TTC549 (cell line): ENCODE measurements at regions not wholly inside any gene's neighbourhood (a gene's known extent, or its start where the extent isn't known, plus 50 kb on each side); places are given as distances from the start of the nearest gene placed in this dataset.

ENCODE experiments used
- FAIRE-seq: peaks from 2 replicates; lab custom pipeline; 2012; peaks lifted over from hg19 to GRCh38; lab: Jason Lieb, UNC

- no peak for FAIRE-seq
Observed at GRCh38 chr13:71068041-71068440, 799.0 kb downstream of the DACH1 start.

- no peak for FAIRE-seq
Observed at GRCh38 chr13:71067165-71067815, 799.7 kb downstream of the DACH1 start.

- FAIRE-seq = no peak
Observed at GRCh38 chr13:71056581-71056980, 810.4 kb downstream of the DACH1 start.

GRCh38 chr13:71055644-71056043 lies 811.4 kb downstream of the DACH1 start:
- no peak for FAIRE-seq

GRCh38 chr13:71055047-71055446 lies 812.0 kb downstream of the DACH1 start:
- FAIRE-seq = no peak

GRCh38 chr13:71054358-71054757 lies 812.6 kb downstream of the DACH1 start:
- no peak for FAIRE-seq

GRCh38 chr13:71051573-71051972 lies 815.4 kb downstream of the DACH1 start:
- no peak for FAIRE-seq

GRCh38 chr13:71046360-71047079 lies 820.5 kb downstream of the DACH1 start:
- no peak for FAIRE-seq

- FAIRE-seq = no peak
Observed at GRCh38 chr13:71045101-71045500, 821.9 kb downstream of the DACH1 start.

- FAIRE-seq = no peak
Observed at GRCh38 chr13:71039440-71039839, 827.6 kb downstream of the DACH1 start.

- no peak for FAIRE-seq
Observed at GRCh38 chr13:71034018-71034417, 833.0 kb downstream of the DACH1 start.

GRCh38 chr13:71033026-71033425 lies 834.0 kb downstream of the DACH1 start:
- FAIRE-seq = no peak

- no peak for FAIRE-seq
Observed at GRCh38 chr13:71030784-71031183, 836.2 kb downstream of the DACH1 start.

- FAIRE-seq = no peak
Observed at GRCh38 chr13:71028884-71029283, 838.1 kb downstream of the DACH1 start.

- no peak for FAIRE-seq
Observed at GRCh38 chr13:71021825-71022422, 845.1 kb downstream of the DACH1 start.

- FAIRE-seq = no peak
Observed at GRCh38 chr13:71018995-71019394, 848.0 kb downstream of the DACH1 start.

GRCh38 chr13:71018544-71018943 lies 848.5 kb downstream of the DACH1 start:
- FAIRE-seq = no peak

- no peak for FAIRE-seq
Observed at GRCh38 chr13:71017607-71018006, 849.4 kb downstream of the DACH1 start.

- FAIRE-seq = no peak
Observed at GRCh38 chr13:71015516-71015915, 851.5 kb downstream of the DACH1 start.

GRCh38 chr13:71015021-71015420 lies 852.0 kb downstream of the DACH1 start:
- FAIRE-seq = no peak

- FAIRE-seq = no peak
Observed at GRCh38 chr13:71005919-71006318, 861.1 kb downstream of the DACH1 start.

- no peak for FAIRE-seq
Observed at GRCh38 chr13:70995338-70995737, 871.7 kb downstream of the DACH1 start.

- no peak for FAIRE-seq
Observed at GRCh38 chr13:70994191-70994590, 872.8 kb downstream of the DACH1 start.

- FAIRE-seq = no peak
Observed at GRCh38 chr13:70987043-70987442, 878.8 kb upstream of the KLHL1 start.
